HG02678 (cell line): ENCODE measurements at regions not wholly inside any gene's neighbourhood (a gene's known extent, or its start where the extent isn't known, plus 50 kb on each side); places are given as distances from the start of the nearest gene placed in this dataset.
"Not testable (repeated sequence)": the region's sequence is repeated elsewhere in the genome, so short reads cannot be mapped to it uniquely, and the experiment has no call there.

Experiments
- ATAC-seq: cut with Tn5 transposase; IDR thresholded peaks from one replicate; pipeline ENCODE4 v1.9.1; 2021; ENCODE audit warnings: mild to moderate bottlenecking, moderate library complexity; ENCODE audit not compliant: unreplicated experiment

DNA sequence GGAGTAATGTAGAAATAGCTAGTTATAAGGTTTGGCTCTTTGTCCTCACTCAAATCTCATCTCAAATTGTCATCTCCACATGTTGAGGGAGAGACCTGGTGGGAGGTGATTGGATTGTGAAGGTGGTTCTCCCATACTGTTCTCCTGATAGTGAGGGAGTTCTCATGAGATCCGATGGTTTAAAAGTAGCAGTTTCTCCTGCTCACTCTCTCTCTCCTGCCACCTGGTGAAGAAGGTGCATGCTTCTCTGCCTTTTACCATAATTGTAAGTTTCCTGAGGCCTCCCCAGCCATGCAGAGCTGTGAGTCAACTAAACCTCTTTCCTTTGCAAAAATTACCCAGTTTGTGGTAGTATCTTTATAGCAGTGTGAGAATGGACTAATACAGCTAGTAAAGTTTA, 849.4 kb downstream of the DACH1 start:
- no peak for ATAC-seq

DNA sequence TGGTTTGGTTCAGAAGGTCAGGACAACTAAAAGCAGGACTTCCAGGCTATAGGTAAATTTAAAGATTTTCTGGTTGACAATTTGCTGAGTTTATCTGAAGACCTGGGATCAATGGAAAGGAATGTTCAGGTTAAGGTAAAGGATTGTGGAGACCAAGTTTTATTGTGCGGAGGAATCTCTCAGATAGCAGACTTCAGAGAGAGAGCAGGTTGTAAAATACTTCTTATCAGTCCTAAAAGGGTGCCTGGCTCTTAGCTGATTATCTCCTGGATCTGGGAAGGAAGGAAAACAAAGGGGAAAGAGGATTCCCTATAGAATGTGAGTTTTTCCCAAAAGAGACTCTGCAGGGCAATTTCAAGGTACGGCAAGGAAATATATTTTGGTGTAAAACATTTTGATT, 851.5 kb downstream of the DACH1 start:
- ATAC-seq = no peak

DNA sequence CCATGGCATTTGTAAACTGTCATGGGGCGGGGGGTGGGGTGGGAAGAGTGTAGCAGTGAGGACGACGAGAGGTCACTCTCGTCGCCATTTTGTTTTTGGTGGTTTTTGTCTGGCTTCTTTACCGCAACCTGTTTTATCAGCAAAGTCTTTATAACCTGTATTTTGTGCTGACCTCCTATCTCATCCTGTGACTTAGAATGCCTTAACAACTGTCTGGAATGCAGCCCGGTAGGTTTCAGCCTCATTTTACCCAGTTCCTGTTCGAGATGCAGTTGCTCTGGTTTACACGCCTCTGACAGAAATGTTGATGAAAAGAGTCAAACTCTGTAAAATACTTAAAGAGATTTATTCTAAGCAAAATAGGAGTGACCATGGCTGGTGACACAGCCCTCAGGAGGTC, 852.0 kb downstream of the DACH1 start:
- ATAC-seq = no peak

DNA sequence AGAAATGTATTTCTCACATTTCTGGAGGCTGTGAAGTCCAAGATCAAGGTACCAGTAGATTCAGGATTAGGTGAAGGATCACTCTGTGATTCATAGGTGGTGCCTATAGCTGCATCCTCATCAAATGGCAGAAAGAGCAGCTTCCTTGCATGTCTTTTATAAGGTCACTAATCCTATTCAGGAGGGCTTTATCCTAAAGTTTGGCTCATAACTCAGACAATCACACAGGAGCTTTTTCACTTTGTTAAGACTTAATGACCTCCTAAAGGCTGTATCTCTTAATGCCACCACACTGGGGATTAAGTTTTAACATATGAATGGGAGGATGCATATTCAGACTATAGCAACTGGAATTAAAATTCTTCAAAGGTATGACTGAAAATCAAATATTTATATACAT, 861.1 kb downstream of the DACH1 start:
- ATAC-seq = no peak

DNA sequence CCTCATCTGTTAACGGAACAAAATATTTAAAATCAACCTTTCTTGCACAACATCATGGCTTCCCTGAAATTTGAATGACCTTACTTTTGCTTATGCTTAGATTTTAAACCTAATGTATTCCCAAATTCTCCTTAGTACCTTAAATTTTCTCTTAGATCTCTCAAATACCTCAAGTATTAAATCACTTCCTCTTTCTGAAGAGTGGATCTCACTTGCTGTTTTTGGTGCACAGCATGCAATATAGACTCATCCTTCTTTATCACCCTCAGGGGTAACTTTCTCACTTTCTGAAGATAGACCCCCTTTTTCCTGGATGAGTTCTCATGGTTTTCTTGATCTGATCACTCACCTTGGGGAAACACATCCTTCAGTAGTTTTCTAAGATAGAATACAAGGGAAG, 871.7 kb downstream of the DACH1 start:
- no peak for ATAC-seq

DNA sequence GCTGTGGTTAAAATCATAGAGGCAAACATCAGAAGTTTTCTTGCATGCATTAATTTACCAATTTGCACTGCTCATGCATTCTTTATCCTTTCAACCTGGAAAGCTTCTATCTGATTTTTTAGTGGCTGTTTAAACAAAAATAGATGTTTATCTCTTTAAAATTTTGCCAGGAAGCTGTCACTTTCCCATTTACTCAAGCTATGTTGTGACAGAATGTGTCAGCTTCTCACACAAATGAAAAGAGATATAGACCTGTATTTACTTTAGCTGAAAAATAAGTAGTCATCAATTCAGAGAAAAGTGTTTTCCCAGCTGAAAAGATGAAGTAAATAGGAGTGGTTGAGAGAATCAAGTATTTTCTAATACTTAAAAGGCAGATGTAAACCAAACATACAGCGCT, 872.8 kb downstream of the DACH1 start:
- no peak for ATAC-seq

DNA sequence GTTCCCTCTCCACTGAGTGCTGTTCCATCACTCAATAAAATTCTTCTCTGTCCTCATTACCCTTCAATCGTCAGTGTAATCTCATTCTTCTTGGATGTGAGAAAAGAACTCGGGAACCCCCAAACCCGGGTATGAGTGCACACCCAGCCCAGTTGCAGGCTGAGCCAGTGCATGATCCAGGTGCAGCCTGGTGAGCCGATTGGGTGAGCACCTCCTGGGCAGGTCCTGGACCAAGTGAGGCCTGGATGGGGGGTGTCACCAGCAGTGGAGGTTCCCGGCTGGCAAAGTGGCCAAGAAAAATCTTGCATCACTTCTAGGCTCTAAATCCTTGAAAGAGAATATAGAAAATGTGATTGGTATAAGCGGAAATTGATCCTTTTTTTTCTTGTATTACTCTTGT, 878.8 kb upstream of the KLHL1 start:
- no peak for ATAC-seq

DNA sequence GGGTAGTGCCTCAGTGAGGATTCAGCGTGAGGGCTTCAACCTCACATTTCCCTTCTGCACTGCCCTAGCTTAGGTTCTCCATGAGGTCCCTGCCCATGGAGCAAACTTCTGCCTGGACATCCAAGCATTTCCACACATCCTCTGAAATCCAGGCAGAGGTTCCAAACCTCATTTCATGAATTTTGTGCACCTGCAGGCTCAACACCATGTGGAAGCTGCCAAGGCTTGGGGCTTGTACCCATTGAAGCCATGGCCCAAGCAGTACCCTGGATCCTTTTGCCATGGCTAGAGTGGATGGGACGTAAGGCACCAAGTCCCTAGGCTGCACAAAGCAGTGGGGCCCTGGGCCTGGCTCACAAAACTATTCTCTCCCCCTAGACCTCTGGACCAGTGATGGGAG, 877.1 kb upstream of the KLHL1 start:
- ATAC-seq = no peak

DNA sequence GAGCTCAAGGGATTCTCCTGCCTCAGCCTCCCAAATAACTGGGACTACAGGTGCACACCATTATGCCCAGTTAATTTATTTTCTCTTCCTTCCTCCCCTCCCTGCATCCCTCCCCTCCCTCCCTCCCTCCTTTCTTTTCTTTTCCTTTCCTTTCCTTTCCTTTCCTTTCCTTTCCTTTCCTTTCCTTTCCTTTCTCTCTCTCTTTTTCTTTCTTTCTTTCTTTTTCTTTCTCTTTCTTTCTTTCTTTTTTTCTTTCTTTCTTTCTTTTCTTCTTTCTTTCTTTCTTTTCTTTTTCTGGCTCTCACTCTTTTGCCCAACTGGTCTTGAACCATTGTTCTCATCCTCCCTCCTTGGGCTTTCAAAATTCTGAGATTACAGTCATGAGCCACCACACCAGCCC, 873.0 kb upstream of the KLHL1 start:
- ATAC-seq = not testable (repeated sequence)

DNA sequence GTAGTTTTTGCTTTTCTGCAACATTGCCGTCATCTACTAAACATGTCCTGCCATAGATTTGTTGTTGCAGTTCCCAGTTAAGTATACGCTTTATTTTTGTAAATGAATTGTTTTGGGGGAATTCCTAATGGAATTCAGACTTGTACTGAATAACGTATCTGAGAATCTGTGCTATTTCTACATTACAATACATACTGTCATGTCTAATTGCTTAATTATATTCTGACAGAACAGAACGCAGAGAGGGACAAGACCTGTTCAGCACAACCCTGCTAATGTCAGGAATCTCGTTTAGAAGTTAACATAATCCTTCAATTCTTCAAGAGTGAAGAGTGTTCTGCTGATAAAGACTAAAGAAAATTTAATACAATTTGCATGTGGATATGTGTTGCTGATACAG, 861.1 kb upstream of the KLHL1 start:
- no peak for ATAC-seq

DNA sequence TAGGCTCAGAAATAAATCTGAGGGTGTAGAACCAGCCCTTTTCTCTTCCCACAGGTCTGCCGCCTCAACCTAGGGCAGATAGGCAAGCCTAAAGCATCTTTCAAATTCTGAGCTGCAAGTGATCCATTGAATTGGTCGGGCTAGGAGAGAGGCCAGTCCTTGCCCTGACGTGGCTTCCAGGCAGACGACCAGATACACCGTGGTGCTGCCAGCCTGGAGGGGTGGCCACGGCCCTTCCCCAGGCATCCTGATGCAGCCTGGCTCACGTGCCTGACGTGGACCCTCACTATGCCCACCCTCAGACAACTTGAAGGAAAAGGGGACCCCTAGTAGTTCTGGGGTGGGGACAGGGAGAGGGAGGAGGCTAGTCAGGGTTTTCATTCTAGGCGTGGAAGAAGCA, 859.3 kb upstream of the KLHL1 start:
- ATAC-seq = no peak

DNA sequence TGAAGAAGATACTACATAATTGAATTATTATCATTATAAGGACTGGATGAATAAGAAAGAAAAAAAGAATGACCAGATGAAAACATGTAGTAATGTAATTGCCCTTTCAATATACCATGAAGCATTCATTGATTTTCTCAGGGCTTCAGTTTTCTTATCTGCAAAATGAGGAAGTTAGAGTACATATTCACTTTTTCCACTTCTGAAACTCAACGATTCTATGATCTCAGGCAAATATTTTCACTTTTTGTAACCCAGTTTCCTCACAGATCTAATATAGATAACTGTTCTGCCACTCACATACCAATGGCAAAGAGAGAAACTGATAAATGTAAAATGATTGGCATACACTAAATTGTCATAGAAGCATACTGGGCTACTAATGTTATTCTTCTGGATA, 856.6 kb upstream of the KLHL1 start:
- no peak for ATAC-seq

DNA sequence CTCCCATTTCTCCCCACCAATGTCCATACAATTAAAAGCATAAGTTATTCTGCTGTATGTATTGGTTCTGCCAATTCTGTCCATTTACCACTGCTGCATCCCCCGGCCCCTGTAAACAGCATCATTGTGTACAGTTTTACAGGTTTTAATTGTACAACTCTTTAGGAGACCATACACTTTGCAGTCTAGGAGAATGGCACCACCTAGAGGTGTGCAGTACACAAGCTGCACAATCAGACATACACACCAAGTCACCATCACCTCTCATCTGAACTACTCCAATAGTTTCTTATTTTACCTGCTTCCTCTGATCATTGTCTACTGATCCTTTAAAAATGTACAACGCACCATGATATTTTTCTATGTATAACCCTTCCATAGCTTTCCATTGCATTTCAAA, 855.9 kb upstream of the KLHL1 start:
- no peak for ATAC-seq

DNA sequence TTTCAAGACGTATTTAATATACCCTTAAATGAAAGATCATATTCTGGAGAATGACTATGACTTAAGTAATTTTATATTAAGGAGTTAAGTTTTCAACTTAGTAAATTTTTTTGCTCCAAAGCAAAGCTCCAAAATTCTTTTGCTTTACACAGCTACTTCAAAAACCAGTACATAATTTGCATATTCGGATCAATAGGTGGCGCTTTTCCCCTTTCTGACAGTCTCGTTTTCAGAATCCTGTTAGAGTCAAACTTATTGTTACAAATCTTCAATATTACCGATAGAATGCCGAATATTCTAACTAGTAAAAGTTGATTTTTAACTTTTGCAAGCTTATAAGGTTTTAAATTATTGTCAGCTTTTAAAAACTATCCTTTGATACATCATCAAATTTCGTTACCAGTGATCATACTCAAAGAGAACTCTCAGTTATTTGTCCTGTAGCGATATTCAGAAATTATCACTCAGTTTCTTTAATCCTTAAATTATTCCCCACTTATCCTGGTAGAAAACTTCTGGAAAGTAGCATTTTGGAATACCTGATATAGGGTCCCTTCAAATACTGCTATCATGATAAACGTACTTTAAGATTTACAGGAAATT, 852.7 kb upstream of the KLHL1 start:
- no peak for ATAC-seq

DNA sequence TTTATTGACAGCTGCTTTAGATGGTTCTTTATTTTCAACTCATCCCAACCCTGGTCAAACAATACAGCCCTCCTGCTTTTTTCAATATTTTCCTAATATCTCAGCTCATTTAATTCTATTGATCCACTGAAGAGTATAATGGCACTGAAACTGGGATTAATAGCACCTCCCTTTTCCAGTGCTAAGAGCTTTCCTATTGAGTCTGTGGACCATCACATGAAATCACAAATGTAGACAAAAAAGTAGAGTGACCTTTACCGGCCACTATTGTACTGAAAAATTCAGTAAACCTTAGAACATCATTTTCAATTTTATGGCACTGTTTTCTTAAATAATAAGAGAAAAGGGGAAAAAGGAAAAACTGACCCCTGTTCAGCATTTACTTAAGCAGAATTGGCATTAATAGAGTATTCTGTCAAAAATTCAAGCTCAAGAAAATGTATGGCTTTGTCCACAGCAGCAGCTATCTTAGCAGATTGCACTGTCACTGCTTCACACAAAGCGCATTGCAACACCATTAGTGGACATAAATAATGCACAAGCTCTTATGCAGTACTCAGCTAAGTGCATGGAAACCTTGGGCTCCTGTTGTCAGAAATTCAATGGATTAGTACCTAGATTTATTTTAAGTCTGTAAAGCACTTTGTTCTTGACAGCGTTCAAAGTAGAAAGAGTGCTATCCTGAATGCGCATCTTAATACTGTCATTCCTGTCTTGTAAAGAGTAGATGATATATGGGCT, 851.0 kb upstream of the KLHL1 start:
- ATAC-seq = no peak

DNA sequence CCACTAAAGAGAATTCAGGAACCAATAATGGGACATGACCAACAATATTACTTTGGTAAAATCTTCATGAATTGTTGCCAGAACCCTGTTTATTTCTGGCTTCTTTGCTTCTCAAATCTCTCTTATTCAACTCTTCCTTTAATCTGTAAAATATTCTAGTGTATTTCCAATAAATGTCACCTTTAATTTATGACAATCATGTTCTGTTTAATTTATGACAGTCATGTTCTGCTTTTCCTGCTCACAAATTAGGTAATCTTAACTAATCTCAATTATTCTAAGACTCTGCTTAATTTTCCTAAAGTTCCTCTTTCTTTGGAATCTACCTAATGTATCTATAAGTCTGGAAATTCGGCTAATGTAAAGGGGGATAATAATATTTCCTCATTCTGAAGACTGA, 847.6 kb upstream of the KLHL1 start:
- no peak for ATAC-seq

DNA sequence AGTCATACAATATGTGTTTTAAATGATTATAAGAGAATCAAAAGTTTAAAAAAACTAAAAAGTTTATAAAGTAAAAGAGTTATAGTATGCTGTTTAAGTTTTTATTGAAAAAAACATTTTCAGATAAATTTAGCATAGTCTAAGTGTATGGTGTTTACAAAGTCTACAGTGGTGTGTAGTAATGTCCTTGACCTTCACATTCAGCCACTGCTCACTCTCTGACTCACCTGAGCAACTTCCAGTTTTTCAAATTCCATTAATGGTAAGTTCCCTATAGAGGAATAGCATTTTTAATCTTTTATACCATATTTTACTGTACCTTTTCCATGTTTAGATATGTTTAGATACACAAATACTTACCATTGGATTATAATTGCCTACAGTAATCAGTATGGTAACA, 842.4 kb upstream of the KLHL1 start:
- ATAC-seq = no peak

DNA sequence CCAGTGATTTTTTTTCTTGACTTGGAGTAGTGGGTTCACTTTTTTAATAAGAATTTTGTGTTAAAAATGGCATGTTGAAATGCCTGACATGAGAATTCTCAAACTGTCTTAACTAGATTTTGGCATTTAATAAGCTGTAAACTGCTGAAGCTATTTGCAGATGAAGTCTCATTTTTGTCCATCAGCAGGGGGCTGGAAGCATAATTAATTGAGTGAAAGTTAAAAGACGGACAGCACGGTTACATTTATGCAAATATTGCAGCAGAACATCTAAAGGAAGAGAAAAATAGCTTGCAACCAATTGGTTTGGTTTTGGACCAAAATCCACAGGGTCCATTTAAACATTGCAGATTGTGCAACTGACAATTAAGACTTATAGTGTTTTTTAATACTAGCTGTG, 837.3 kb upstream of the KLHL1 start:
- no peak for ATAC-seq

DNA sequence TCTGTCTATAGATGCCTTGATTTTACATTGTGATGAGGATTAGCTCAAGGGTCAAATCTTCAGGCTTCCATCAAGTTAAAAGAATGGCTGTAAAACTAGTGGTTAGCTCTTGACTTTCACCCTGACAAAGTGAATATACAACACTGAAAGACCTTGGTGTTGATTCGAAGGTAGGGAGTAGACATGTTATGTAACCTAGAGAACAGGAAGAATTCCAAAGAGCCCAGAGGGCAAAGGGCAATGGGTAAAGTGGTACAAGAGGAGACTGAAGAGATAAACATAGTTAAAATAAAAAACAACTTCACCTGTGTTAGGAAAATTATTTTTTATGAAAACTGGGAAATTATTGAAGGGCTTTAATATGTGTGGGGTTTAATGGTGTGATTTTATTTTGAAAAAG, 833.2 kb upstream of the KLHL1 start:
- ATAC-seq = no peak

DNA sequence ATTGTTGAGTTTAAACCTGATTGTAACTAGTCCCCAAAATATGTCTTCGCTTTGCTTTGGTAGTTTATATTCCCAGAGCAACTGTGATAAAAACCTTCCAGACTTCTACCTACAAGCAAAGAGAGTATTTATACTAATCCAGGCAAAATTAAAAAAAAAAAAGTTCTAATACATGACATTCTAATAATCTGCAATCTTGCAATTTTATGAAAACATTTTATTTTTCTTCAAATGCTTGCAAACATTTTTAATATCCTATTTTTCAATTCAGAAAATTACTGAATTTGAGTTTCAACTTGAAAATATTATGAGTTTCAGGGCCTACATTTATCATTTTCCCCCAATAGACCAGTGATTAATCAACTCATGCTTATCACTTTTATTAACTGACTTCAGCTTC, 830.2 kb upstream of the KLHL1 start:
- ATAC-seq = no peak

DNA sequence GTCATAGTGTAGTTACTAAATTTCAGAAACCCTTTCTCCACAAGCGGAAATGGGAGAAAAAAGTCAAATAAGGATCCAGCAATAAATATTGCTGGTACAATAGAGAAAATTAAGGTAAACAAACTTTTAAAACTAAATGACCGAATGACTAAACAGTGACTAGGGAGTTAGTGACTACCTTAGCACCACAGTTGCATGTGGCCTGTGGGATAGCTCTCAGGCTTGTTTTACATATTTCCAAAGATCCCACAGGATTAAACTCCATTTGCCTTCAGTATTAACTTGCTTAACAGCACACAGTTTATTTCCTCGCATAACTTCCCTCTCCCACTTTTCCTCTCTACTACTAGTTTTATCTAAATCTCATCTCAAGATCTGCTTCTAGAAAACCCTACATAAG, 824.3 kb upstream of the KLHL1 start:
- no peak for ATAC-seq

DNA sequence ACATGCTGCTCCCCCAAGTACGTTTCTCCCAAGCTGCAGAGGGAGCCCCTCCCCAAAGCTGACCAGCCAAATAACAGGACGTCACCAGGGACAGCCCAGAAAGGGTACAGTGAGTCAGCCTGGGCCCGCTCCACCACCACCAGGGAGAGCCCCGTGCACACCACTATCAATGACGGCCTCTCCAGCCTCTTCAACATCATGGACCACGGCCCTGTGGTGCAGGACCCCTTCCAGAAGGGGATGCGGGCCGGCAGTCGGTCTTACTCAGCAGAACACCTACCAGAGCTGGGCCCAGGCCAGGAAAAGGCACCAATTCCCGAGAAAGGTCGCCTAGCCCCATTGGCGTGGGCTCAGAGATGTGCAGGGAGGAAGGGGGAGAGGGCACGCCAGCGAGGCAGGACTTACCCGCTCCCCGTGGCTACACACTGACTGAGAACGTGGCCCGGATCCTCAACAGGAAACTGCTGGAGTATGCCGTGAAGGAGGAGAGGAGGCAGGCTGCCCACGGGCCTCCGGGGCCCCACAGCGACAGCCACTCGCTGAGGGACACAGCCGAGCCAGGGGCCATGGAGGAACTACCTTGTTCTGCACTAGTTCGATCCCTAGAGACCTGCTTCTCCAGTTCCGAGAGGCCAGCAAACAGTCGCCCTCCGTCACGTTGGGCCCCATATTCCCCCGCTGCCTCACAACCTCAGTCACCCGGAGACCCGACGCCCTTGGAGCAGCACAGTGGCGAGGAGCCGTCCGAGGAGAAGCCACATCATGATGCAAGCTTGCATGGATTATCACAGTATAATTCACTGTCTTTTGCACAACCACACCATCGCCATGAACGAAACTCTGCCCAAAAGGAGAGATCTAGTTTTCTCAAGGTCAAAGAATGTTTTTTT, 815.9 kb upstream of the KLHL1 start:
- no peak for ATAC-seq
